ENCODE measurements at regions not wholly inside any gene's neighbourhood (a gene's known extent, or its start where the extent isn't known, plus 50 kb on each side); places are given as distances from the start of the nearest gene placed in this dataset.

DNA sequence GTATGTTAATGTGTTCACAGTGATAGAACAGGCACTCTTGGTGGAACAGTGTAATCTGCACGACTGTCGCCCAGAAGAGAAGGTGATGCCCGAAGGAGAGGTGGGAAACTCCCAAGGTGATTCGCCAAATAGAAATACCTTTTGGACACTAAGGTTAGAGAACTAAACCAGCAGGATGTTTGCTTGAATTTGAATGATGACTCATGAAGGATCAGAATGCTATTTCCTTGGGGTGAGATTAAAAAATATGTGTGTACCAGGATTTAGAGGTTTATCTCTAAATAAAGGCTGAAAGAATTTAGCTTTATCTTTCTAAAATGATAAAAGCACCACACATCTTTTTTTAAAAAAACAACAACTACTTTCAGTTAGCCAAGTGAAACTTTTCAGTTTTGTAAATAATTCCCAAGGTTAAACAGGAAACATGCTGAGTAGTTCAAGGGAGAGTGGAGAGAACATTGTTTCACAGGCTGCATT is 297.4 kb upstream of the TAS2R1 start:
- intact Hi-C loops (cut with micrococcal nuclease): no loop called here
- H3K4me3 ChIP-seq (replicated peaks in 1 of 3; ENCODE audit: low read depth in 2 of 3, low read length in 3 of 3): no peak overlapping the region
- H3K4me1 ChIP-seq (ENCODE audit: control insufficient read depth in 1 of 2, insufficient read depth in 2 of 2, low read length in 2 of 2): no peaks in the 10 kb centered on the region

DNA sequence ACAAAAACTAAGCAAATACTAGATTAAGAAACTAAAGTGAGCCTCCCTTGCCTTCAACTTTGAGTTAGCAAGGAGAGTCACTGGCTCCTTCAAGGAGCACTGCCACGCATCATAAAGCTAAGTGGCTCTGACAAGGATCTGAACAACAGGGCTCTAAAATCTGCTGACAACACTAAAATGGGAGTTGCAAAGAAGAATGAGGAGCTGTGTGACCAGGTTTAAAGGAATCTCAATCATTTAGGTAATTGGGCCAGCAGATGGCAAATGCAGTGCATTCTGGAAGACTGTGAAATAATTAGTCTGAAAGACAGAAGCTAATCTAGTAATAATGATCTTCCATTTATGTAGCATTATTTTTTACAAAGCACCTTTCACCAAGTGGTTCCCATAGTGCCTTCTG is 297.0 kb upstream of the TAS2R1 start:
- peaks cover 2 to 11% (median 6%) of the 10 kb centered on the region in 7 donors for H3K9me3 Mint-ChIP-seq
- H3K27me3 Mint-ChIP-seq (ENCODE audit: low read depth in 3 of 3): peaks cover 0 to 3% (median 0%) of the 10 kb centered on the region in 3 donors
- H3K27ac Mint-ChIP-seq: no peak overlapping the region
- Histone ChIP-seq H3K4me1 (ENCODE audit: control insufficient read depth in 1 of 2, insufficient read depth in 2 of 2, low read length in 2 of 2) (no peaks in the 10 kb centered on the region), H3K27ac (ENCODE audit: low read depth in 1 of 2, low read length in 2 of 2) (no peak overlapping the region), H4K20me1 (ENCODE audit: insufficient read depth, low read length) (no peaks in the 10 kb centered on the region), H3K27me3 (ENCODE audit: control insufficient read depth in 2 of 2, insufficient read depth in 2 of 2, low read length in 2 of 2) (no peaks in the 10 kb centered on the region), H3K4me2 (replicated peaks; ENCODE audit: extremely low read depth, low read length, poor library complexity, severe bottlenecking) (no peak overlapping the region), H3K9ac (ENCODE audit: insufficient read depth, low read length, poor library complexity, severe bottlenecking) (no peak overlapping the region), H3K36me3 (replicated peaks in 1 of 2; ENCODE audit: control insufficient read depth in 1 of 2, insufficient read depth in 2 of 2, low read length in 2 of 2) (no peaks in the 10 kb centered on the region), H2AFZ (ENCODE audit: insufficient read depth, low read depth, low read length, poor library complexity, severe bottlenecking) (no peak overlapping the region), H3K4me3 (replicated peaks in 1 of 3; ENCODE audit: low read depth in 2 of 3, low read length in 3 of 3) (no peak overlapping the region), H3K9me3 (replicated peaks in 1 of 2; ENCODE audit: control insufficient read depth in 1 of 2, insufficient read depth in 1 of 2, low read length in 2 of 2) (peaks cover 4 to 9% of the 10 kb centered on the region in 2 donors), H3K79me2 (ENCODE audit: insufficient read depth, low read length) (no peaks in the 10 kb centered on the region)
- no peaks in the 10 kb centered on the region for H3K4me1 Mint-ChIP-seq
- H3K36me3 Mint-ChIP-seq: no peaks in the 10 kb centered on the region
- intact Hi-C loops (cut with micrococcal nuclease): no loop called here
- no peak for DNase-seq
- WGBS (ENCODE audit: insufficient coverage): 92% methylated on average over 1 of the region's 1 CpG
- no peak overlapping the region for H3K4me3 Mint-ChIP-seq
- TF ChIP-seq CTCF (IDR thresholded peaks at IDR 0.05): no peak

More for the DNA sequence above, 297.4 kb upstream of the TAS2R1 start:
- Histone ChIP-seq H3K27ac (ENCODE audit: low read depth in 1 of 2, low read length in 2 of 2) (no peak overlapping the region), H3K27me3 (ENCODE audit: control insufficient read depth in 2 of 2, insufficient read depth in 2 of 2, low read length in 2 of 2) (no peaks in the 10 kb centered on the region), H3K9ac (ENCODE audit: insufficient read depth, low read length, poor library complexity, severe bottlenecking) (no peak overlapping the region), H3K9me3 (replicated peaks in 1 of 2; ENCODE audit: control insufficient read depth in 1 of 2, insufficient read depth in 1 of 2, low read length in 2 of 2) (peaks cover 4 to 9% of the 10 kb centered on the region in 2 donors), H4K20me1 (ENCODE audit: insufficient read depth, low read length) (no peaks in the 10 kb centered on the region), H3K4me2 (replicated peaks; ENCODE audit: extremely low read depth, low read length, poor library complexity, severe bottlenecking) (no peak overlapping the region), H3K79me2 (ENCODE audit: insufficient read depth, low read length) (no peaks in the 10 kb centered on the region), H2AFZ (ENCODE audit: insufficient read depth, low read depth, low read length, poor library complexity, severe bottlenecking) (no peak overlapping the region), H3K36me3 (replicated peaks in 1 of 2; ENCODE audit: control insufficient read depth in 1 of 2, insufficient read depth in 2 of 2, low read length in 2 of 2) (no peaks in the 10 kb centered on the region)
- H3K27me3 Mint-ChIP-seq (ENCODE audit: low read depth in 3 of 3): peaks cover 0 to 3% (median 0%) of the 10 kb centered on the region in 3 donors
- H3K4me3 Mint-ChIP-seq: no peak overlapping the region
- H3K27ac Mint-ChIP-seq: peak overlapping the region in 1 of 7 donors; percentile 58
- DNase-seq: no peak
- no peaks in the 10 kb centered on the region for H3K4me1 Mint-ChIP-seq
- WGBS (ENCODE audit: insufficient coverage): 88% methylated on average over 4 of the region's 4 CpGs
- TF ChIP-seq CTCF (IDR thresholded peaks at IDR 0.05): no peak
- no peaks in the 10 kb centered on the region for H3K36me3 Mint-ChIP-seq
- H3K9me3 Mint-ChIP-seq: peaks cover 2 to 11% (median 6%) of the 10 kb centered on the region in 7 donors
